ENCODE measurements at regions not wholly inside any gene's neighbourhood (a gene's known extent, or its start where the extent isn't known, plus 50 kb on each side); places are given as distances from the start of the nearest gene placed in this dataset.

GRCh38 chr10:31618541-31619291, 299.7 kb downstream of the ZEB1 start:
- TF ChIP-seq REPIN1 (tag by site-specific recombination; IDR thresholded peaks at IDR 0.05; ENCODE audit: low read depth) = no peak
- TF ChIP-seq ZNF433 (tag by site-specific recombination; IDR thresholded peaks at IDR 0.05; ENCODE audit: low read depth) = no peak
- no peak for TF ChIP-seq ZNF302 (tag by site-specific recombination; IDR thresholded peaks at IDR 0.05; ENCODE audit: low read depth)
- TF ChIP-seq ZBTB1 (tag by site-specific recombination; IDR thresholded peaks at IDR 0.05) = no peak

All from HEK293 (cell line).